Panc1 (cell line): ENCODE measurements at regions not wholly inside any gene's neighbourhood (a gene's known extent, or its start where the extent isn't known, plus 50 kb on each side); places are given as distances from the start of the nearest gene placed in this dataset.
A peak's percentile ranks its signal among the peaks of the same experiment; 100 is the strongest.

Experiments
- ATAC-seq: fragments of 200-7000 bp; cut with Tn5 transposase; 2 replicates; pipeline ENCODE4 v1.9.1; 2020; ENCODE audit warnings: mild to moderate bottlenecking, moderate library complexity
- BruUV-seq: library from RNA; stranded (reverse); fragments of 400-500 nt; replicated peaks from 2 replicates; lab custom pipeline; 2021; lab: Mats Ljungman, UMichigan
- CTCF ChIA-PET: fragments of 300-600 bp; sonication (Branson Sonifier 250); formaldehyde crosslinking; loops from one replicate; lab custom pipeline; 2022; ENCODE audit warnings: antibody characterized with exemption; lab: Charles Lee
- POLR2A ChIA-PET: fragments of 300-600 bp; sonication (Branson Sonifier 250); formaldehyde crosslinking; loops from one replicate; lab custom pipeline; 2022; ENCODE audit warnings: antibody characterized with exemption; lab: Charles Lee
- DNase-seq: peaks from one replicate; pipeline ENCODE4 v3.0.0-alpha.2; 2010; ENCODE audit warnings: low read depth, low spot score
- H3K27ac ChIP-seq: 2 replicates; pipeline ENCODE4 v1.5.1; 2011; ENCODE audit warnings: mild to moderate bottlenecking, low read length, inconsistent platforms
- H3K27me3 ChIP-seq: fragments of 200-500 bp; sonication (Bioruptor generic); 2 replicates; pipeline ENCODE4 v1.6.0; 2014; ENCODE audit warnings: low read length, inconsistent platforms; ENCODE audit not compliant: control insufficient read depth, insufficient read depth
- H3K36me3 ChIP-seq: fragments of 200-500 bp; sonication (Bioruptor generic); 2 replicates; pipeline ENCODE4 v1.5.1; 2014; ENCODE audit warnings: inconsistent platforms, mild to moderate bottlenecking, low read length, moderate library complexity; ENCODE audit not compliant: control insufficient read depth, insufficient read depth
- H3K4me1 ChIP-seq: 2 replicates; pipeline ENCODE4 v1.5.1; 2011; ENCODE audit warnings: inconsistent platforms, mild to moderate bottlenecking, low read length, moderate library complexity; ENCODE audit not compliant: control insufficient read depth, insufficient read depth
- H3K4me3 ChIP-seq, 2 experiments: 2 replicates each; pipeline ENCODE4 v1.5.1; 2011 to 2012; ENCODE audit warnings: low read depth in 2 of 2, low read length in 2 of 2, mild to moderate bottlenecking in 2 of 2, inconsistent platforms in 1 of 2, moderate library complexity in 1 of 2
- H3K9me3 ChIP-seq: fragments of 200-500 bp; sonication (Bioruptor generic); 2 replicates; pipeline ENCODE4 v1.5.1; 2014; ENCODE audit warnings: low read depth, mild to moderate bottlenecking, inconsistent platforms, low read length, moderate library complexity; ENCODE audit not compliant: control insufficient read depth, insufficient read depth
- POLR2AphosphoS5 ChIP-seq: IDR thresholded peaks from 2 replicates; pipeline ENCODE4 v1.6.1; 2012; ENCODE audit warnings: mild to moderate bottlenecking, low read depth, low read length, moderate library complexity
- SIN3A ChIP-seq: IDR thresholded peaks from 2 replicates; pipeline ENCODE4 v1.6.1; 2012; ENCODE audit warnings: low read depth, mild to moderate bottlenecking, low read length, moderate library complexity, borderline replicate concordance; ENCODE audit not compliant: insufficient read depth
- TCF7L2 ChIP-seq: IDR thresholded peaks from 2 replicates; pipeline ENCODE4 v1.6.1; 2011; ENCODE audit warnings: mild to moderate bottlenecking, low read depth, low read length, inconsistent platforms
- in situ Hi-C: cut with HindIII; loops from 2 replicates; pipeline ENCODE4 v1.10.0; 2016; ENCODE audit warnings: low sequenced_read_pairs, low pct_unique_long_range_greater_than_20kb
- intact Hi-C: fragments of 100-400 bp; cut with micrococcal nuclease; formaldehyde crosslinking; loops from one replicate; pipeline ENCODE4 v1.10.0; 2022; ENCODE audit not compliant: unreplicated experiment
- TF ChIP-seq, protein P1 (sequence below), 2 experiments: IDR thresholded peaks; 2 replicates each; pipeline ENCODE4 v1.6.1; 2011 to 2012; ENCODE audit warnings: low read depth in 2 of 2, control low read depth in 1 of 2, low read length in 1 of 2, mild to moderate bottlenecking in 1 of 2, moderate library complexity in 1 of 2; ENCODE audit not compliant: insufficient read depth in 1 of 2
- TF ChIP-seq, protein P2 (sequence below): fragments of 450-650 bp; IDR thresholded peaks from 2 replicates; pipeline ENCODE4 v1.5.1; 2017; ENCODE audit warnings: mild to moderate bottlenecking

DNA sequence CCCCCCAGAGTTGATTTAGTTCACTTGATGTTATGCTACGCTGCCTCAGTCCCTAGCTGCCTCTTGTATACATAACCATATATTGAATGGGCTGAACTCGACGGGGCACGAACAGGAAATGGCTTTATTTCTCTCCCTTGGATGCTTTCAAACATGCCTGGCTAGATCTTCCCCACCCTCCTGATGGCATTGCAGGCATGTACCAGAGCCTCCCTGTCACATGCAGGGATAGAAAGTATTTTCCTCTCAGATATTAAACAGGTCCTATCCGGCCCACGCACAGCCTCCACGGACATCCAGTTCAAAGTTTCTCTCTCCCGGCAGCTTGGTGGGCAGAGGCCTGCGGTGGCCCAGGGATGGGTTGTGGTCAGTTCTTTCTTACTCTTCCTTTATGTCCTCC is 422.1 kb downstream of the RPS24 start:
- DNase-seq, result no peak
- POLR2A ChIA-PET, result no interaction called here
- no TSS peak for BruUV-seq
- Histone ChIP-seq H3K9me3 (no peaks in the 10 kb centered on the region), H3K4me3 (no peak overlapping the region), H3K27ac (no peak overlapping the region), H3K36me3 (no peaks in the 10 kb centered on the region), H3K4me1 (peaks cover 42% of the 10 kb centered on the region), H3K27me3 (no peaks in the 10 kb centered on the region)
- intact Hi-C loops, result no loop called here
- no peak for ATAC-seq
- no peak for TF ChIP-seq SIN3A
- CTCF ChIA-PET, result no interaction called here
- in situ Hi-C loops, result no loop called here

DNA sequence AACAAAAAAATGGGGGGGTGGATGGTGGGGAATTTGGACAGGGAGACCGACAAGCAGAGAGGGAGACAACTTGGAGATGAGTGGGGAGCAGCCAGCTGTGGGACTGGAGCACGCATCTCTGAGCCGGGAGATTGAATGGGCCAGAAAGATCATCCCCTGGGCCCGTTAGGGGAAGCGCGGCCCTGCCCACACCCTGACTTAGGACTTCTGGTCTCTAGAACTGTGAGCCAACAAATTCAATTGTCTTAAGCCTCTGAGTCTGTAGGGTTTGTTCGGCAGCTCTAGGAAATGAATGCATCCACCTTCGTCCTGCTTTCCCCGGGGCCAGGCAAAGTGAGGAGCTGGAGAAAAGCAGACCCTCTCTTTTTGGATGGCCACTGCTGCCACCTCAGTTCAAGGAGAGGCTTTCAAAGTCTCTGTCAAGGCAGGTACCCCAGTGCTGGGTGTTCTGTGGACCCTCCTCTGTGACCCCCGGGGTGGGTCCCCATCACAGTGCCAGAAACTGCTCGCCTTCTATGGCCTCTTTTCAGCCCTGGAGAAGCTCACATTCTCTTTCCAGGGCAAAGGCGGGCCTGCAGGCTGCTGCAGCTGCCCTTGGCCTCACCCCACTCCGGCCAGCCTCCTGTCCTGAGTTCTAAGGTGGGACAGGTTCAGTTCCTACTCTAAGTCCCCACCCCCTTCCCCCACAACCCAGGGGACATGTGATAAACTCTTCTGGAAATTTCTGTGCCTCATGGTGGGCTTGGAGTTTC is 423.2 kb downstream of the RPS24 start:
- CTCF ChIA-PET, result no interaction called here
- H3K27ac ChIP-seq, result peak overlapping the region; percentile 81
- in situ Hi-C loops, result no loop called here
- H3K4me1 ChIP-seq, result peaks cover 42% of the 10 kb centered on the region
- ATAC-seq, result no peak
- BruUV-seq, result no TSS peak
- intact Hi-C loops, result no loop called here
- H3K4me3 ChIP-seq, result no peak overlapping the region
- no peaks in the 10 kb centered on the region for H3K27me3 ChIP-seq
- POLR2A ChIA-PET, result no interaction called here
- no peak for DNase-seq
- no peaks in the 10 kb centered on the region for H3K9me3 ChIP-seq
- H3K36me3 ChIP-seq, result no peaks in the 10 kb centered on the region
- TF ChIP-seq TCF7L2, result no peak
- TF ChIP-seq, protein P1, sequence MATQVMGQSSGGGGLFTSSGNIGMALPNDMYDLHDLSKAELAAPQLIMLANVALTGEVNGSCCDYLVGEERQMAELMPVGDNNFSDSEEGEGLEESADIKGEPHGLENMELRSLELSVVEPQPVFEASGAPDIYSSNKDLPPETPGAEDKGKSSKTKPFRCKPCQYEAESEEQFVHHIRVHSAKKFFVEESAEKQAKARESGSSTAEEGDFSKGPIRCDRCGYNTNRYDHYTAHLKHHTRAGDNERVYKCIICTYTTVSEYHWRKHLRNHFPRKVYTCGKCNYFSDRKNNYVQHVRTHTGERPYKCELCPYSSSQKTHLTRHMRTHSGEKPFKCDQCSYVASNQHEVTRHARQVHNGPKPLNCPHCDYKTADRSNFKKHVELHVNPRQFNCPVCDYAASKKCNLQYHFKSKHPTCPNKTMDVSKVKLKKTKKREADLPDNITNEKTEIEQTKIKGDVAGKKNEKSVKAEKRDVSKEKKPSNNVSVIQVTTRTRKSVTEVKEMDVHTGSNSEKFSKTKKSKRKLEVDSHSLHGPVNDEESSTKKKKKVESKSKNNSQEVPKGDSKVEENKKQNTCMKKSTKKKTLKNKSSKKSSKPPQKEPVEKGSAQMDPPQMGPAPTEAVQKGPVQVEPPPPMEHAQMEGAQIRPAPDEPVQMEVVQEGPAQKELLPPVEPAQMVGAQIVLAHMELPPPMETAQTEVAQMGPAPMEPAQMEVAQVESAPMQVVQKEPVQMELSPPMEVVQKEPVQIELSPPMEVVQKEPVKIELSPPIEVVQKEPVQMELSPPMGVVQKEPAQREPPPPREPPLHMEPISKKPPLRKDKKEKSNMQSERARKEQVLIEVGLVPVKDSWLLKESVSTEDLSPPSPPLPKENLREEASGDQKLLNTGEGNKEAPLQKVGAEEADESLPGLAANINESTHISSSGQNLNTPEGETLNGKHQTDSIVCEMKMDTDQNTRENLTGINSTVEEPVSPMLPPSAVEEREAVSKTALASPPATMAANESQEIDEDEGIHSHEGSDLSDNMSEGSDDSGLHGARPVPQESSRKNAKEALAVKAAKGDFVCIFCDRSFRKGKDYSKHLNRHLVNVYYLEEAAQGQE (IDR thresholded peaks at IDR 0.05; ENCODE audit: insufficient read depth in 1 of 2, low read depth in 2 of 2, low read length in 1 of 2), result no peak
- TF ChIP-seq, protein P2, sequence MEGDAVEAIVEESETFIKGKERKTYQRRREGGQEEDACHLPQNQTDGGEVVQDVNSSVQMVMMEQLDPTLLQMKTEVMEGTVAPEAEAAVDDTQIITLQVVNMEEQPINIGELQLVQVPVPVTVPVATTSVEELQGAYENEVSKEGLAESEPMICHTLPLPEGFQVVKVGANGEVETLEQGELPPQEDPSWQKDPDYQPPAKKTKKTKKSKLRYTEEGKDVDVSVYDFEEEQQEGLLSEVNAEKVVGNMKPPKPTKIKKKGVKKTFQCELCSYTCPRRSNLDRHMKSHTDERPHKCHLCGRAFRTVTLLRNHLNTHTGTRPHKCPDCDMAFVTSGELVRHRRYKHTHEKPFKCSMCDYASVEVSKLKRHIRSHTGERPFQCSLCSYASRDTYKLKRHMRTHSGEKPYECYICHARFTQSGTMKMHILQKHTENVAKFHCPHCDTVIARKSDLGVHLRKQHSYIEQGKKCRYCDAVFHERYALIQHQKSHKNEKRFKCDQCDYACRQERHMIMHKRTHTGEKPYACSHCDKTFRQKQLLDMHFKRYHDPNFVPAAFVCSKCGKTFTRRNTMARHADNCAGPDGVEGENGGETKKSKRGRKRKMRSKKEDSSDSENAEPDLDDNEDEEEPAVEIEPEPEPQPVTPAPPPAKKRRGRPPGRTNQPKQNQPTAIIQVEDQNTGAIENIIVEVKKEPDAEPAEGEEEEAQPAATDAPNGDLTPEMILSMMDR, result no peak
- no peak for TF ChIP-seq SIN3A
- no peak for TF ChIP-seq POLR2AphosphoS5

DNA sequence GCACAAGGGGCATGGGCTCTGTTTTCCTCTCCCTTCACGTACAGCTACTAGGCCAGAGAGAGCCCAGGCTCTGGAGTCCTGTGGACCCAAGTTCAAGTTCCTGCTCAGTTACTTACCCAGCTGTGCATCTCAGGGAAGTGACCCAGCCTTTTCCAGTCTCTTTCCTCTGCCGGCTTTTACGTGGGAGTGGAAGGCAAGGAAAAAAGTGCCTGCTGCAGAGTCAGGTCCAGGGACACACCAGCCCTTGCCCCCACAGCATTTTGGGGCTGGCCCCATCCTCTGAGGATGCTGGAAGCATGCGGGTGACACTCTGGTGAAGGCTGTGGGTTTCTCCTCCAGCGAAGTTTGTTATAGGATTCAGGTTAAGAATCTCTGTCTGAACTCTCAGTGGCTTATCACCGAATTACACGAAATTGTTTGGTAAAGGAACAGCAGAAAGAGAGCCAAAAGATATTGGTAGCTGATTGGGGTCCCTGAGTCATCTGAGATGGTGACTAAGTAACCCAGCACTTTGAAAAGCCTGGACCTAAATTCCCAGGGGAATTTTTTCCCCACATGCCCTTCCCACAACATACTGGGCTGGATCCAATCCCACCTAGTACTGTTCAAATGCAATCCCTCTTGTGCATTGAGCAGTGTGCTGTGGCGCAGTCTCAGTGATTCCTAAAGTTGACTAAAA is 424.3 kb downstream of the RPS24 start:
- Histone ChIP-seq H3K4me3 (no peak overlapping the region), H3K27ac (peak overlapping the region; percentile 81), H3K4me1 (peaks cover 42% of the 10 kb centered on the region), H3K9me3 (no peaks in the 10 kb centered on the region), H3K36me3 (no peaks in the 10 kb centered on the region), H3K27me3 (no peaks in the 10 kb centered on the region)
- no peak for DNase-seq
- ChIA-PET CTCF (no interaction called here), POLR2A (no interaction called here)
- in situ Hi-C loops (no loop called here), intact Hi-C loops (no loop called here)
- no TSS peak for BruUV-seq
- ATAC-seq, result peak; percentile 79
- no peak for TF ChIP-seq SIN3A
- 0 out of 2 replicates have a peak, but pooled peaks have one; percentile 28 for TF ChIP-seq POLR2AphosphoS5
